NB4 (cell line): ENCODE measurements at regions not wholly inside any gene's neighbourhood (a gene's known extent, or its start where the extent isn't known, plus 50 kb on each side); places are given as distances from the start of the nearest gene placed in this dataset.

ENCODE experiments used
- POLR2A ChIP-seq: IDR thresholded peaks from 2 replicates; pipeline ENCODE4 v1.6.1; 2011; ENCODE audit warnings: mild to moderate bottlenecking; ENCODE audit not compliant: insufficient read length; ENCODE audit errors: extremely low read depth
- TF ChIP-seq, protein P1 (sequence below): IDR thresholded peaks from one replicate; pipeline ENCODE4 v1.5.1; 2012; ENCODE audit warnings: low read depth, low read length
- TF ChIP-seq, protein P2 (sequence below): IDR thresholded peaks from 2 replicates; pipeline ENCODE4 v1.6.1; 2011; ENCODE audit warnings: low read depth, low read length

DNA sequence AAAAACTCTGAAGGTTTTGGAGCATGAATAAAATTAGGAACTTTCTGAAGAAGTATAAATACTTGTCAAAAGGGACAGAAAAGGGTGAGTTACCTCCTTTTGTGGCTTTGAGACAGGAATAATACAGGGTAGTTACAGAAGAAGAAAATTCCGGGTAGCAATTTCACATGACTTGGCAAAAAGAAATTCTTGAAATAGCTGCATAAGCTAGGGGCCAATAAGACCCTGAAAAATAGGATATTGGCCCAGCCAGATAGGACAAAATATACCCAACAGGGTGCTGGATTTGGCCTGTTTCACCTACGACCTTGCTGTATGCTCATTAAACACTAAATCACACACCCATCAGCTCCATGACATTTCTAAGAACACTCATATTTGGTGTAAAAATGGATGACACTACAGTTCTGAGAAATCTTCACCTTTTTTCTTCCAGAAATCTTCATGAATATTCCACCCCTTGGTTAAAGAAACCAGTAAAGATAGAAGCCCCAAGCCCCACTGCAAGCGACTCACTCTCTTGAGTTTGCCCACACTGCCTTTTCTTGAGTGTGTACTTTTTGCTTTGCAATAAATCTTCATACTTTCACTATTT is 362.7 kb downstream of the SEMA3D start:
- TF ChIP-seq POLR2A: no peak
- TF ChIP-seq, protein P1, sequence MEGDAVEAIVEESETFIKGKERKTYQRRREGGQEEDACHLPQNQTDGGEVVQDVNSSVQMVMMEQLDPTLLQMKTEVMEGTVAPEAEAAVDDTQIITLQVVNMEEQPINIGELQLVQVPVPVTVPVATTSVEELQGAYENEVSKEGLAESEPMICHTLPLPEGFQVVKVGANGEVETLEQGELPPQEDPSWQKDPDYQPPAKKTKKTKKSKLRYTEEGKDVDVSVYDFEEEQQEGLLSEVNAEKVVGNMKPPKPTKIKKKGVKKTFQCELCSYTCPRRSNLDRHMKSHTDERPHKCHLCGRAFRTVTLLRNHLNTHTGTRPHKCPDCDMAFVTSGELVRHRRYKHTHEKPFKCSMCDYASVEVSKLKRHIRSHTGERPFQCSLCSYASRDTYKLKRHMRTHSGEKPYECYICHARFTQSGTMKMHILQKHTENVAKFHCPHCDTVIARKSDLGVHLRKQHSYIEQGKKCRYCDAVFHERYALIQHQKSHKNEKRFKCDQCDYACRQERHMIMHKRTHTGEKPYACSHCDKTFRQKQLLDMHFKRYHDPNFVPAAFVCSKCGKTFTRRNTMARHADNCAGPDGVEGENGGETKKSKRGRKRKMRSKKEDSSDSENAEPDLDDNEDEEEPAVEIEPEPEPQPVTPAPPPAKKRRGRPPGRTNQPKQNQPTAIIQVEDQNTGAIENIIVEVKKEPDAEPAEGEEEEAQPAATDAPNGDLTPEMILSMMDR: no peak
- TF ChIP-seq, protein P2, sequence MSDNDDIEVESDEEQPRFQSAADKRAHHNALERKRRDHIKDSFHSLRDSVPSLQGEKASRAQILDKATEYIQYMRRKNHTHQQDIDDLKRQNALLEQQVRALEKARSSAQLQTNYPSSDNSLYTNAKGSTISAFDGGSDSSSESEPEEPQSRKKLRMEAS: no peak
